Caco-2 (cell line): ENCODE measurements at regions not wholly inside any gene's neighbourhood (a gene's known extent, or its start where the extent isn't known, plus 50 kb on each side); places are given as distances from the start of the nearest gene placed in this dataset.
"Not testable (repeated sequence)": the region's sequence is repeated elsewhere in the genome, so short reads cannot be mapped to it uniquely, and the experiment has no call there.

Experiments used
- BruUV-seq: library from RNA; stranded (reverse); fragments of 400-500 nt; replicated peaks from 2 replicates; lab custom pipeline; 2021; lab: Mats Ljungman, UMichigan
- CTCF ChIA-PET: fragments of 300-600 bp; sonication (Branson Sonifier 250); formaldehyde crosslinking; loops from one replicate; lab custom pipeline; 2022; ENCODE audit warnings: antibody characterized with exemption; lab: Charles Lee
- POLR2A ChIA-PET: fragments of 300-600 bp; sonication (Branson Sonifier 250); formaldehyde crosslinking; loops from one replicate; lab custom pipeline; 2022; ENCODE audit warnings: antibody characterized with exemption; lab: Charles Lee
- DNase-seq, 2 experiments: peaks; one replicate each; pipeline versions ENCODE4 v3.0.0 to v3.0.0-alpha.2; 2020 to 2022
- H3K27me3 ChIP-seq: replicated peaks from 2 replicates; pipeline ENCODE4 v1.6.0; 2011; ENCODE audit warnings: low read length; ENCODE audit not compliant: control insufficient read depth, insufficient read depth
- H3K36me3 ChIP-seq: 2 replicates; pipeline ENCODE4 v1.5.1; 2011; ENCODE audit warnings: low read length; ENCODE audit not compliant: control insufficient read depth, insufficient read depth
- H3K4me1 ChIP-seq: fragments of 250-450 bp; sonication (Bioruptor Pico); 2 replicates; pipeline ENCODE4 v1.5.1; 2020; ENCODE audit warnings: mild to moderate bottlenecking
- H3K4me3 ChIP-seq: 2 replicates; pipeline ENCODE4 v1.5.1; 2011; ENCODE audit warnings: low read depth, mild to moderate bottlenecking, control low read depth, low read length
- H3K9me3 ChIP-seq: fragments of 250-450 bp; sonication (Bioruptor Pico); 2 replicates; pipeline ENCODE4 v1.5.1; 2020; ENCODE audit warnings: mild to moderate bottlenecking, moderate library complexity
- H3K27ac Mint-ChIP-seq: one replicate; pipeline ENCODE4 v1.8.0; 2022; ENCODE audit warnings: mixed read lengths; ENCODE audit not compliant: unreplicated experiment
- H3K27me3 Mint-ChIP-seq: one replicate; pipeline ENCODE4 v1.8.0; 2022; ENCODE audit warnings: mixed read lengths; ENCODE audit not compliant: insufficient read depth, unreplicated experiment
- H3K36me3 Mint-ChIP-seq: one replicate; pipeline ENCODE4 v1.8.0; 2022; ENCODE audit warnings: mild to moderate bottlenecking, mixed read lengths; ENCODE audit not compliant: insufficient read depth, unreplicated experiment
- H3K4me1 Mint-ChIP-seq: one replicate; pipeline ENCODE4 v1.8.0; 2022; ENCODE audit warnings: low read depth, mixed read lengths; ENCODE audit not compliant: unreplicated experiment
- H3K4me3 Mint-ChIP-seq: one replicate; pipeline ENCODE4 v1.8.0; 2022; ENCODE audit warnings: mild to moderate bottlenecking, moderate library complexity, mixed read lengths; ENCODE audit not compliant: unreplicated experiment
- H3K9me3 Mint-ChIP-seq: one replicate; pipeline ENCODE4 v1.8.0; 2022; ENCODE audit warnings: mixed read lengths; ENCODE audit not compliant: unreplicated experiment
- intact Hi-C: fragments of 100-400 bp; cut with micrococcal nuclease; formaldehyde crosslinking; loops from one replicate; pipeline ENCODE4 v1.10.0; 2022; ENCODE audit not compliant: unreplicated experiment
- TF ChIP-seq, protein P1 (sequence below), 2 experiments: fragments of 200-600 bp in 1 of 2; IDR thresholded peaks; 1 replicate in 1 of 2; 2 replicates in 1 of 2; pipeline versions ENCODE4 v1.5.1 to v1.8.0; 2011 to 2022; ENCODE audit warnings: antibody characterized with exemption in 1 of 2, control low read depth in 1 of 2, inconsistent platforms in 1 of 2, low read depth in 1 of 2, low read length in 1 of 2, mild to moderate bottlenecking in 1 of 2, moderate library complexity in 1 of 2; ENCODE audit not compliant: insufficient read depth in 1 of 2, severe bottlenecking in 1 of 2, unreplicated experiment in 1 of 2

DNA sequence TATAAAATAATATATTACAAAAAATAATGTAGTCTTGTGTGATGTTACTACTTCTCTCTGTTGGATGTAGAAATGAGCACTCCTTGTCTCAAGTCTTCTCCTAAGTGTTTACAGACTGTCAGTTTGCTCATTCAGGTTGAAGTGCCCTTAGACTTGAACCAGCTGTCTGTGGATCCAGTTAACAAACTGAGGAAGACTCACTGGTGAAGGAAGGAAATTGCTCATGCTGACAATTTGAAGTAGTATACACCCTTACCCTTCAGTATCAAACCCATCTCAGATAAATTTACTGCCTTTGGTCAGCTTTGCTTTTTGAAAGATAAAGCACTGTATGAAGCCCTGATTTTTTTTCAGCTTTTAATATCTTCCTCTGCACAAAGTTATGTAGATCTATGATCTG, 854.2 kb upstream of the ZEB2 start:
- intact Hi-C loops, result no loop called here
- no peak for DNase-seq
- Mint-ChIP-seq H3K27me3 (peaks cover 6% of the 10 kb centered on the region), H3K9me3 (no peaks in the 10 kb centered on the region), H3K4me1 (no peaks in the 10 kb centered on the region), H3K4me3 (no peak overlapping the region), H3K36me3 (no peaks in the 10 kb centered on the region), H3K27ac (no peak overlapping the region)
- Histone ChIP-seq H3K36me3 (no peaks in the 10 kb centered on the region), H3K9me3 (no peaks in the 10 kb centered on the region), H3K4me1 (no peaks in the 10 kb centered on the region), H3K27me3 (no peaks in the 10 kb centered on the region), H3K4me3 (no peak overlapping the region)
- ChIA-PET POLR2A (no interaction called here), CTCF (no interaction called here)
- TF ChIP-seq, protein P1, sequence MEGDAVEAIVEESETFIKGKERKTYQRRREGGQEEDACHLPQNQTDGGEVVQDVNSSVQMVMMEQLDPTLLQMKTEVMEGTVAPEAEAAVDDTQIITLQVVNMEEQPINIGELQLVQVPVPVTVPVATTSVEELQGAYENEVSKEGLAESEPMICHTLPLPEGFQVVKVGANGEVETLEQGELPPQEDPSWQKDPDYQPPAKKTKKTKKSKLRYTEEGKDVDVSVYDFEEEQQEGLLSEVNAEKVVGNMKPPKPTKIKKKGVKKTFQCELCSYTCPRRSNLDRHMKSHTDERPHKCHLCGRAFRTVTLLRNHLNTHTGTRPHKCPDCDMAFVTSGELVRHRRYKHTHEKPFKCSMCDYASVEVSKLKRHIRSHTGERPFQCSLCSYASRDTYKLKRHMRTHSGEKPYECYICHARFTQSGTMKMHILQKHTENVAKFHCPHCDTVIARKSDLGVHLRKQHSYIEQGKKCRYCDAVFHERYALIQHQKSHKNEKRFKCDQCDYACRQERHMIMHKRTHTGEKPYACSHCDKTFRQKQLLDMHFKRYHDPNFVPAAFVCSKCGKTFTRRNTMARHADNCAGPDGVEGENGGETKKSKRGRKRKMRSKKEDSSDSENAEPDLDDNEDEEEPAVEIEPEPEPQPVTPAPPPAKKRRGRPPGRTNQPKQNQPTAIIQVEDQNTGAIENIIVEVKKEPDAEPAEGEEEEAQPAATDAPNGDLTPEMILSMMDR (IDR thresholded peaks at IDR 0.05; ENCODE audit: insufficient read depth in 1 of 2, low read depth in 1 of 2, low read length in 1 of 2, severe bottlenecking in 1 of 2, unreplicated experiment in 1 of 2), result no peak
- BruUV-seq, result no TSS peak

GRCh38 chr2:145367334-145367733, 847.4 kb upstream of the ZEB2 start:
- H3K27me3 ChIP-seq, H3K4me1 ChIP-seq, H3K27ac Mint-ChIP-seq, CTCF ChIA-PET, H3K4me1 Mint-ChIP-seq, POLR2A ChIA-PET, H3K4me3 Mint-ChIP-seq, H3K36me3 ChIP-seq, H3K9me3 ChIP-seq, H3K27me3 Mint-ChIP-seq, BruUV-seq, H3K9me3 Mint-ChIP-seq, H3K36me3 Mint-ChIP-seq, DNase-seq, H3K4me3 ChIP-seq, intact Hi-C loops: not testable (repeated sequence)

GRCh38 chr2:145366341-145366740, 846.4 kb upstream of the ZEB2 start:
- Mint-ChIP-seq H3K9me3 (no peaks in the 10 kb centered on the region), H3K27me3 (no peaks in the 10 kb centered on the region), H3K27ac (no peak overlapping the region), H3K36me3 (no peaks in the 10 kb centered on the region), H3K4me3 (no peak overlapping the region), H3K4me1 (no peaks in the 10 kb centered on the region)
- ChIA-PET POLR2A (no interaction called here), CTCF (no interaction called here)
- H3K27me3 ChIP-seq, result no peaks in the 10 kb centered on the region
- TF ChIP-seq, protein P1 (IDR thresholded peaks at IDR 0.05; ENCODE audit: insufficient read depth in 1 of 2, low read depth in 1 of 2, low read length in 1 of 2, severe bottlenecking in 1 of 2, unreplicated experiment in 1 of 2), result no peak
- BruUV-seq, result no TSS peak
- no peaks in the 10 kb centered on the region for H3K36me3 ChIP-seq
- no peaks in the 10 kb centered on the region for H3K4me1 ChIP-seq
- intact Hi-C loops, result no loop called here
- no peaks in the 10 kb centered on the region for H3K9me3 ChIP-seq
- H3K4me3 ChIP-seq, result no peak overlapping the region
- DNase-seq, result no peak
